GM19395 (cell line): ENCODE measurements at regions not wholly inside any gene's neighbourhood (a gene's known extent, or its start where the extent isn't known, plus 50 kb on each side); places are given as distances from the start of the nearest gene placed in this dataset.

Experiments used
- ATAC-seq: cut with Tn5 transposase; IDR thresholded peaks from one replicate; pipeline ENCODE4 v1.9.1; 2021; ENCODE audit warnings: mild to moderate bottlenecking, moderate library complexity; ENCODE audit not compliant: unreplicated experiment

- no peak for ATAC-seq
Measured at GRCh38 chr13:54836273-54836672, 1807.7 kb downstream of the OLFM4 start.

GRCh38 chr13:54841682-54842081 lies 1813.1 kb downstream of the OLFM4 start:
- ATAC-seq: no peak

- no peak for ATAC-seq
Measured at GRCh38 chr13:54845351-54845965, 1816.8 kb downstream of the OLFM4 start.

GRCh38 chr13:54852831-54853230 lies 1824.2 kb downstream of the OLFM4 start:
- no peak for ATAC-seq

- no peak for ATAC-seq
Measured at GRCh38 chr13:54859827-54860226, 1831.2 kb downstream of the OLFM4 start.

GRCh38 chr13:54875111-54875510 lies 1846.5 kb downstream of the OLFM4 start:
- no peak for ATAC-seq

- no peak for ATAC-seq
Measured at GRCh38 chr13:54879036-54879435, 1850.4 kb downstream of the OLFM4 start.

- no peak for ATAC-seq
Measured at GRCh38 chr13:54884682-54885081, 1856.1 kb downstream of the OLFM4 start.

GRCh38 chr13:54890976-54891375 lies 1862.4 kb downstream of the OLFM4 start:
- no peak for ATAC-seq

GRCh38 chr13:54901316-54901715 lies 1872.7 kb downstream of the OLFM4 start:
- ATAC-seq: no peak

GRCh38 chr13:54912367-54912766 lies 1883.8 kb downstream of the OLFM4 start:
- ATAC-seq: no peak

GRCh38 chr13:54913668-54914067 lies 1885.1 kb downstream of the OLFM4 start:
- ATAC-seq: no peak

- ATAC-seq: no peak
Measured at GRCh38 chr13:54927538-54927937, 1898.9 kb downstream of the OLFM4 start.

- ATAC-seq: no peak
Measured at GRCh38 chr13:54928071-54928470, 1899.5 kb downstream of the OLFM4 start.

GRCh38 chr13:54934121-54934520 lies 1905.5 kb downstream of the OLFM4 start:
- no peak for ATAC-seq

- ATAC-seq: no peak
Measured at GRCh38 chr13:54945973-54946372, 1917.4 kb downstream of the OLFM4 start.

- no peak for ATAC-seq
Measured at GRCh38 chr13:54949735-54950134, 1921.1 kb downstream of the OLFM4 start.

GRCh38 chr13:54950546-54950945 lies 1921.9 kb downstream of the OLFM4 start:
- no peak for ATAC-seq

- ATAC-seq: no peak
Measured at GRCh38 chr13:54953786-54954185, 1925.2 kb downstream of the OLFM4 start.

GRCh38 chr13:54958781-54959180 lies 1930.2 kb downstream of the OLFM4 start:
- no peak for ATAC-seq

GRCh38 chr13:54965881-54966280 lies 1937.3 kb downstream of the OLFM4 start:
- no peak for ATAC-seq

- ATAC-seq: no peak
Measured at GRCh38 chr13:54972838-54973237, 1944.2 kb downstream of the OLFM4 start.

- no peak for ATAC-seq
Measured at GRCh38 chr13:54975676-54976075, 1947.1 kb downstream of the OLFM4 start.
